Endometrium (tissue), 2 donors: ENCODE measurements at regions not wholly inside any gene's neighbourhood (a gene's known extent, or its start where the extent isn't known, plus 50 kb on each side); places are given as distances from the start of the nearest gene placed in this dataset.

ENCODE experiments used
- FAIRE-seq: peaks from 2 replicates; lab custom pipeline; 2012; peaks lifted over from hg19 to GRCh38; lab: Jason Lieb, UNC
- donor health status: control.
- donor health status: control.

- FAIRE-seq: no peak
Observed at GRCh38 chr9:515665-516064, 301.0 kb downstream of the DOCK8 start.

GRCh38 chr9:517993-518392 is 303.3 kb downstream of the DOCK8 start:
- no peak for FAIRE-seq

- no peak for FAIRE-seq
Observed at GRCh38 chr9:518540-518939, 303.9 kb downstream of the DOCK8 start.

GRCh38 chr9:519579-519978 is 304.9 kb downstream of the DOCK8 start:
- FAIRE-seq: no peak

- no peak for FAIRE-seq
Observed at GRCh38 chr9:520302-520701, 305.6 kb downstream of the DOCK8 start.

- peak; percentile 93 for FAIRE-seq
Observed at GRCh38 chr9:522190-522589, 307.5 kb downstream of the DOCK8 start.

- FAIRE-seq: no peak
Observed at GRCh38 chr9:522658-523057, 308.0 kb downstream of the DOCK8 start.

GRCh38 chr9:523444-523843 is 308.8 kb downstream of the DOCK8 start:
- no peak for FAIRE-seq

- FAIRE-seq: peak; percentile 37
Observed at GRCh38 chr9:524008-524407, 309.3 kb downstream of the DOCK8 start.

GRCh38 chr9:526904-527591 is 312.4 kb downstream of the DOCK8 start:
- FAIRE-seq: no peak

GRCh38 chr9:529731-530130 is 311.8 kb upstream of the DMRT1 start:
- FAIRE-seq: peak; percentile 64

- no peak for FAIRE-seq
Observed at GRCh38 chr9:530681-531080, 310.8 kb upstream of the DMRT1 start.

- no peak for FAIRE-seq
Observed at GRCh38 chr9:532707-533106, 308.8 kb upstream of the DMRT1 start.

- no peak for FAIRE-seq
Observed at GRCh38 chr9:534886-535285, 306.6 kb upstream of the DMRT1 start.

- FAIRE-seq: no peak
Observed at GRCh38 chr9:535356-535755, 306.1 kb upstream of the DMRT1 start.

- FAIRE-seq: no peak
Observed at GRCh38 chr9:536597-537511, 304.6 kb upstream of the DMRT1 start.

- no peak for FAIRE-seq
Observed at GRCh38 chr9:543478-543877, 298.0 kb upstream of the DMRT1 start.

GRCh38 chr9:545480-545879 is 296.0 kb upstream of the DMRT1 start:
- no peak for FAIRE-seq

- FAIRE-seq: no peak
Observed at GRCh38 chr9:546235-546634, 295.3 kb upstream of the DMRT1 start.

GRCh38 chr9:546797-547223 is 294.7 kb upstream of the DMRT1 start:
- FAIRE-seq: peak; percentile 59

GRCh38 chr9:547314-547713 is 294.2 kb upstream of the DMRT1 start:
- no peak for FAIRE-seq

- no peak for FAIRE-seq
Observed at GRCh38 chr9:549455-549997, 292.0 kb upstream of the DMRT1 start.

GRCh38 chr9:550333-550732 is 291.2 kb upstream of the DMRT1 start:
- FAIRE-seq: no peak
